Activated CD8-positive, alpha-beta memory T cell treated with anti-CD3 and anti-CD28 coated beads, Interleukin-2, amount 50 U/mL, for 24 hours (primary cell): ENCODE measurements at regions not wholly inside any gene's neighbourhood (a gene's known extent, or its start where the extent isn't known, plus 50 kb on each side); places are given as distances from the start of the nearest gene placed in this dataset.
"Not testable (repeated sequence)": the region's sequence is repeated elsewhere in the genome, so short reads cannot be mapped to it uniquely, and the experiment has no call there.

Experiments used
- DNase-seq: peaks from one replicate; pipeline ENCODE4 v3.0.0-alpha.2; 2020; ENCODE audit errors: extremely low read depth

- no peak for DNase-seq
These were observed 129.7 kb downstream of the EPC1 start for GRCh38 chr10:32217216-32217615.

GRCh38 chr10:32213838-32214237 is 133.1 kb downstream of the EPC1 start:
- DNase-seq = not testable (repeated sequence)

- no peak for DNase-seq
These were observed 136.0 kb downstream of the EPC1 start for GRCh38 chr10:32211046-32211363.

- no peak for DNase-seq
These were observed 136.5 kb downstream of the EPC1 start for GRCh38 chr10:32210306-32211045.

GRCh38 chr10:32208005-32208404 is 139.0 kb downstream of the EPC1 start:
- DNase-seq = not testable (repeated sequence)

GRCh38 chr10:32207544-32207943 is 139.4 kb downstream of the EPC1 start:
- DNase-seq = peak; percentile 26

- DNase-seq = no peak
These were observed 141.3 kb downstream of the EPC1 start for GRCh38 chr10:32205670-32206069.

GRCh38 chr10:32204606-32205005 is 142.4 kb downstream of the EPC1 start:
- DNase-seq = no peak

GRCh38 chr10:32199714-32200394 is 143.6 kb upstream of the KIF5B start:
- no peak for DNase-seq

GRCh38 chr10:32197423-32197822 is 141.2 kb upstream of the KIF5B start:
- no peak for DNase-seq

GRCh38 chr10:32190890-32191491 is 134.8 kb upstream of the KIF5B start:
- DNase-seq = no peak

- no peak for DNase-seq
These were observed 133.3 kb upstream of the KIF5B start for GRCh38 chr10:32189400-32190084.

- DNase-seq = not testable (repeated sequence)
These were observed 132.4 kb upstream of the KIF5B start for GRCh38 chr10:32188601-32189000.

GRCh38 chr10:32187686-32188085 is 131.5 kb upstream of the KIF5B start:
- DNase-seq = no peak

GRCh38 chr10:32183652-32184051 is 127.4 kb upstream of the KIF5B start:
- DNase-seq = not testable (repeated sequence)

- no peak for DNase-seq
These were observed 126.3 kb upstream of the KIF5B start for GRCh38 chr10:32182476-32182875.

GRCh38 chr10:32180390-32181280 is 124.4 kb upstream of the KIF5B start:
- no peak for DNase-seq

- DNase-seq = no peak
These were observed 123.6 kb upstream of the KIF5B start for GRCh38 chr10:32179836-32180235.

- DNase-seq = not testable (repeated sequence)
These were observed 121.4 kb upstream of the KIF5B start for GRCh38 chr10:32177594-32177993.

GRCh38 chr10:32175629-32176028 is 119.4 kb upstream of the KIF5B start:
- no peak for DNase-seq

GRCh38 chr10:32174349-32174893 is 118.2 kb upstream of the KIF5B start:
- no peak for DNase-seq
